ENCODE measurements at regions not wholly inside any gene's neighbourhood (a gene's known extent, or its start where the extent isn't known, plus 50 kb on each side); places are given as distances from the start of the nearest gene placed in this dataset.

- ChIA-PET CTCF (ENCODE audit: partially characterized antibody) (no interaction called here), POLR2A (ENCODE audit: partially characterized antibody) (interaction anchor here (1.0 to 1.2 kb wide), 2 partner anchors 11 to 39 kb away, joined by 3 to 4 read pairs; no protein-coding TSS in a partner anchor)
- no peak overlapping the region for H3K27ac ChIP-seq (ENCODE audit: low read depth, low read length)
- H4K20me1 ChIP-seq (replicated peaks in 1 of 2; ENCODE audit: control insufficient read depth in 1 of 2, insufficient read depth in 2 of 2, low read length in 2 of 2) = no peaks in the 10 kb centered on the region
- no peak overlapping the region for H3K14ac ChIP-seq (ENCODE audit: insufficient read length)
- no peak overlapping the region for H4K8ac ChIP-seq (ENCODE audit: extremely low read depth, insufficient read depth, low read length)
- H4K5ac ChIP-seq (ENCODE audit: insufficient read length, low read depth, low read length) = peak overlapping the region; percentile 19
- no peak overlapping the region for H3K23ac ChIP-seq (ENCODE audit: insufficient read length)
- no peaks in the 10 kb centered on the region for H3K36me3 ChIP-seq (ENCODE audit: control insufficient read depth in 2 of 4, insufficient read depth in 4 of 4, low read length in 3 of 4)
- H4K91ac ChIP-seq (replicated peaks; ENCODE audit: insufficient read length, low read length) = peak overlapping the region; percentile 22
- H3K9me3 ChIP-seq (ENCODE audit: insufficient read depth in 2 of 2, low read depth in 1 of 2, low read length in 1 of 2) = no peaks in the 10 kb centered on the region; a peak in 1 of 4 replicates
- peak overlapping the region; percentile 16; the same call in 1 of the 2 replicates for H2BK5ac ChIP-seq (ENCODE audit: low read depth, low read length)
- peak overlapping the region; percentile 49 to 65 for H3K4me2 ChIP-seq (ENCODE audit: insufficient read depth in 1 of 2, low read depth in 2 of 2, low read length in 2 of 2)
- H3K9ac ChIP-seq (replicated peaks in 1 of 4; ENCODE audit: extremely low read depth in 1 of 4, low read depth in 3 of 4, low read length in 3 of 4) = no peak overlapping the region
- H3K79me2 ChIP-seq (ENCODE audit: control insufficient read depth in 1 of 2, insufficient read depth in 2 of 2, low read length in 2 of 2) = no peaks in the 10 kb centered on the region
- H2BK12ac ChIP-seq (ENCODE audit: low read depth, low read length) = no peak overlapping the region
- H3K18ac ChIP-seq (ENCODE audit: extremely low read depth, low read length) = peak overlapping the region; percentile 65; the same call in 1 of the 2 replicates
- peaks cover 6 to 20% (median 10%) of the 10 kb centered on the region in 4 experiments for H3K4me1 ChIP-seq (replicated peaks in 1 of 4; ENCODE audit: control insufficient read depth in 3 of 4, insufficient read depth in 4 of 4, low read length in 3 of 4)
- DNase-seq (ENCODE audit: low read depth in 1 of 2, low spot score in 2 of 2) (peak; percentile 23 to 76), FAIRE-seq (no peak)
- H2BK15ac ChIP-seq (ENCODE audit: low read length) = no peak overlapping the region
- no peak overlapping the region for H3K4ac ChIP-seq (replicated peaks; ENCODE audit: insufficient read length, low read depth, low read length)
- H2AK5ac ChIP-seq (ENCODE audit: low read depth, low read length) = no peak overlapping the region
- H3K79me1 ChIP-seq (ENCODE audit: low read depth, low read length) = no peaks in the 10 kb centered on the region
- H2AFZ ChIP-seq (ENCODE audit: low read length) = no peak overlapping the region
- peak overlapping the region; percentile 2; the same call in 1 of the 2 replicates for H2BK20ac ChIP-seq (ENCODE audit: low read length)
- no peak overlapping the region for H3K56ac ChIP-seq (replicated peaks; ENCODE audit: insufficient read length, low read depth, low read length)
- H3K4me3 ChIP-seq (ENCODE audit: extremely low read depth in 1 of 4, insufficient read depth in 2 of 4, low read depth in 3 of 4, low read length in 4 of 4) = peak overlapping the region in 1 of 4 experiments; percentile 27; a peak in 2 of 8 replicates
- H3K23me2 ChIP-seq (ENCODE audit: low read depth, low read length) = peaks cover 7% of the 10 kb centered on the region; the same call in 1 of the 2 replicates
- 0% methylated on average over 1 of the region's 5 CpGs; no CpG with 5 or more reads in 1 of the 2 experiments for WGBS, 2 experiments (ENCODE audit: extremely low coverage in 1 of 2, insufficient coverage in 1 of 2, insufficient read length in 1 of 2, insufficient replicate concordance in 2 of 2, low coverage in 1 of 2, low lambda C conversion rate in 2 of 2, missing lambda C conversion rate in 1 of 2)
- peaks cover 0 to 2% (median under 1%) of the 10 kb centered on the region in 4 experiments; a peak in 1 of 7 replicates for H3K27me3 ChIP-seq (replicated peaks in 1 of 4; ENCODE audit: control insufficient read depth in 3 of 4, extremely low read depth in 1 of 4, insufficient read depth in 3 of 4, low read length in 3 of 4)
- no peak overlapping the region for H2BK120ac ChIP-seq (replicated peaks; ENCODE audit: low read depth, low read length)
- TF ChIP-seq CTBP2 (IDR thresholded peaks at IDR 0.05; ENCODE audit: borderline replicate concordance, insufficient read depth, insufficient read length, low read length) (peak; percentile 87), RAD21 (IDR thresholded peaks at IDR 0.05 in 1 of 2, conservative IDR thresholded peaks at IDR 0.05 in 1 of 2; ENCODE audit: low read depth in 2 of 2, low read length in 2 of 2) (peak in 1 of 2 experiments; percentile 30; a peak in 1 of 4 replicates), NANOG (IDR thresholded peaks at IDR 0.05; ENCODE audit: insufficient read depth, low read depth, low read length, poor library complexity, severe bottlenecking) (peak; percentile 59), POLR2A (IDR thresholded peaks at IDR 0.05; ENCODE audit: control extremely low read depth in 1 of 2, low read depth in 2 of 2, low read length in 2 of 2) (no peak), MAX (IDR thresholded peaks at IDR 0.05) (peak; percentile 40; the same call in 1 of the 2 replicates), CTCF (IDR thresholded peaks at IDR 0.05; ENCODE audit: control extremely low read depth in 1 of 3, insufficient read depth in 1 of 3, low read depth in 1 of 3, low read length in 3 of 3) (no peak), HDAC2 (IDR thresholded peaks at IDR 0.05; ENCODE audit: borderline replicate concordance in 1 of 2, low read depth in 2 of 2, low read length in 2 of 2) (peak; percentile 35 to 86; a peak in 2 of 4 replicates), EP300 (IDR thresholded peaks at IDR 0.05; ENCODE audit: borderline replicate concordance in 1 of 2, low read depth in 2 of 2, low read length in 2 of 2) (peak in 1 of 2 experiments; percentile 63; a peak in 1 of 3 replicates), TCF12 (IDR thresholded peaks at IDR 0.05; ENCODE audit: low read depth, low read length) (peak; percentile 86; the same call in 1 of the 2 replicates)
These were observed 170.8 kb downstream of the MN1 start for GRCh38 chr22:27630754-27631153.

All from H1 (cell line).